Muscle of back (tissue), 3 donors: ENCODE measurements at regions not wholly inside any gene's neighbourhood (a gene's known extent, or its start where the extent isn't known, plus 50 kb on each side); places are given as distances from the start of the nearest gene placed in this dataset.

Source experiments
- DNase-seq, 3 donors: peaks; one replicate each; pipeline versions ENCODE4 v3.0.0 to v3.0.0-alpha.2; 2013

DNA sequence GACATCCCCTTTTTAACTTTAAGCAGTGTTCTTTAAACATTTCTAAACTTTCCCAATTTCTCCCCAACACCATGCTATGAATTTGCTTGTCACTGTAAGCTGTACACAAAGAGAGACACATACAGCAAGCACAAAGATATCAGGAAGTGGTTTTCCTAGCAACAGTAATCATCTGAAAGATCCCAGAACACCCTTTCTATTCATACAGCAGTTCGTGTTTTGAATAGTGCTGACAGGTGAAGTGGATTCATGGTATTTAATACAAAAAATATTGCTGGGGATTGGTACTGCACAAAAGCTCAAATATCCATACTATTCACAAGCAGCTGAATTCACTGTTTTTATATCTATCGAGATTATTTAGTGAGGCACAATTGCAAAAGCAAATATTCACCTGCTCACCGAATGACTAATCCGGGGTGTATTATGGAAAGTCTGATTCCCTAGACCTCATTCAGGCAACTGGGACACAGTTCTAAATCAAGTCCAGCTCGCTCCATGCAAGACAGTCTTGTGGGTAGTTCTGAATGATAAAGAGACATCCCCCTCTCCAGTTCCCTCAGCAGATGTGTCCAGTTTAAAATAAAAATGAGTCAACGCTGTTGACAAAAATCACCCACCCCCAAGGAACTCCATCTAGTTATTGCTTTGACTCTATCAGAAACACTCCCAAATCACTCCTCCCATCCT lies 107.1 kb upstream of the TSHZ2 start:
- DNase-seq, result peak in 1 of 3 donors; percentile 7

DNA sequence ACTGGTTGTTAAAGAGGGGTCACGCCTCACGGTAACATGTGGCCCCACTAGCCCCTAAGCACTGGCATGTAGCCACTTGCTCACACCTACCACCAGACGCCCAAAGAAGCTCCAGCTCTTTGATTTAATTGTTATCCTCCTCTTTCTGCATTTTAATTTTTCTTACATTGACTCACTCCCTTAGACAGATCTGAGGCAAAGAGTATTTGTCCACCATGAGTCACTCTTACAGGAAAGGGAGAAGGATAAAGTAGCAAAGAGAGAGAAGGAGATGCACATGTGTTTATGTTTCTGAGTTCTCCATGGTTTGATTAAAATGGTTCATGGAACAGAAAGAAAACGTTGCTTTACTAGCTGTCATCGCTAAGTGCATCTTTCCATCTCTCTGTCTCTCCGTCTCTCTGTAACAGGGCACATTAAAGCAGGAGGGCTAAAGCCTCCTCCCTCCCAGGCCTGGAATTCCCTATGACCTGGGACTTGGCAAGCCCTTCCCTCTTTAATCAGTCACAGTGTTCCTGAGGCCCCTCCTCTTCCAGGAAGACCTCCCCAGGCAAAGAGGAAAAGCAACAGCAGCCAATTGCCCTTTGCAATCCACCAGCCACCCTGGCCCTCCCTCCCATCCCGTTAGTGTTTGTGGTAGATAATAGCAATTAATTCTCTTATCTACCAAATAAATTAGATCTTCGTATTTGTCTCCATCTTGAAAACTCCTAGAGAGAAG lies 112.8 kb upstream of the TSHZ2 start:
- peak in 1 of 3 donors; percentile 52 for DNase-seq

DNA sequence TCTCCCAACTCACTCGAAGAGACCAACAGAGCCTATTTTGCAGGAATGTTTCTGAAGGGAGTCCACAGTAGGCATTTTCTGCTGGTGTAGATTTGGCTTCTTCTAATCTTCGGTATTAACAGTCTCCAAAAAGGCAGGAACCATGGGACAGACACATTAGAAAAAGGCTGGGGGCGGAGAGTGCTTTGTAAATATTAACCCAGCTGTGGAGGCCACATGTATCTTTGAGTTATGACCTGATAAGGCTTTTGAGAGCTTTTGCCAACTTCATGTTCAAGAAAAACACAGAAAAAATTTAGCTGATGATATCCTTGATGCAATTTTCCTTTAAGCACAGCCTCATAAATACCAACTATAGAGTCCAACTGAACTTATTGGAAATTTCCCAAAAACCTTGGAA lies 119.4 kb upstream of the TSHZ2 start:
- DNase-seq, result no peak

DNA sequence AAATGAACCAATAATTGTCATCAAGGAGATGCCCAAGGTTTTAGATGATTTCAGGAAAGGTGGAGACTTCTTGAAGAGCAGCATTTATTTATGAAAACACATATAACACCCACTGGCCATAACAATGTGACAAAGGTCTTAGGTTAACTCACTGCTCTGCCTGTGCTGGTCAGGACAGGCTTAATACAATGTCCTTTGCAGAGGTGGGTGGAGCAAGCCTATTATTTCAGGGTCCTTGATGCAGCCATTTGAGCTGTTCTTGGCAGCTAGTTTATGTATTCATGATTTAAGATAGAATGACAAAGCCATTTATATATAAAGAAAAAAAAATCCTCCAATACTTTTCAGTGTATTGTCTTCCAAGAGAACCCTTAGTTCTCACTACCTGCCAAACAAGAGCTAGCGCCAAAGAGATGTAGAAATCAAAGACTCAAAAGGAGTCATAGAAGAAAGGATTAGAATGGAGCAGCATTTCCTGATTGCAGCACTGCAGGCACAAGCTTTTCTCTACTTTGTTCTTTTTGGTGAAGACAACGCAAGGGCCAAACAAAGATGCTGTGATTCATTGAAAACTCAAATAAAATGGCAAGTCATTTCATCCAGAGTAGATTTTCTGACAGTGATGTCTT lies 124.3 kb upstream of the TSHZ2 start:
- no peak for DNase-seq

DNA sequence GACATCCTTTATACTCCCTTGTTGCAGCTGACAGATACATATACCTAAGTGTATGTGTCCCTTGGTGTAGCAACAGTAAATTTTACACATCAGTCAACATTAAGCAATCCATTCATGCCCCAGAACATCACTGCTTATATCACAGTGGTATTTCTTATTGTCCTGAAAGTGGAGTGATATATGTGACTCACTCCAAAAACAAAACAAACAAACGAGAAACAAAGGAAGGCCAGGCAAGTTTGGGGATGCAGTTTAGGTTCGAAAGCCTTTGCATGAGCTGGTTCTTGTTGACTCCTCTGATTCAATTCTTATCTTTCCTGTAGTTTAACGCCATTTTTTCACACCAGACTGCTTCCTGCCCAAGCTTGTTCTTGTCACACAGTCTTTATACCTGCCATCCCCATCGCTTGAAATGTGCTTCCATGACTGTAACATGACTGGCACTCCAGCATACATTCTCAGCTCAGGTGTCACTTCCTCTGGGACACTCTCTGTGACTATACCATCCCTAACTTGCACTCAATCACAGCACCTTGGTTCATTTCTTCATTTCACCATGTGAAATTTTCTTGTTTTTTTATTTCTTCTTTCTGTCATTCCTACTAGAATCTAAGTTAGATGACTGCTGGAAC lies 125.0 kb upstream of the TSHZ2 start:
- DNase-seq, result no peak

DNA sequence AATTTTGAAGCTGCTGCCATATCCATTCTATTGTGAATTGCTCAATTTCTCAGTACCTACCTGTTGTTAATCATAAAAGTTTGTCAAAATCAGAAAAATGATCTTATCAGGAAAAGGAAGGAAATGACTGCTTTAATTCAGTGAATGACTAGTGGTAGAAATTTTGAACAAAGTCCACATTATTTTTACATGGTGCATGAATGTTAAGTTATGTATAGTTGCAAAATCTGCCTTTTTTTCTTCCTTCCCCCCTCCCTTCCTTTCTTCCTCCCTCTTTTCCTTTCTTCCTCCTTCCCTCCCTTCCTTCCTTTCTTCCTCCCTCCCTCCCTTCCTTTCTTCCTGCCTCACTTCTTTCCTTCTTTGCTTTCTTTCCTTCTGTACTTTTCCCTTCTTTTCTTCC lies 127.1 kb upstream of the TSHZ2 start:
- no peak for DNase-seq

DNA sequence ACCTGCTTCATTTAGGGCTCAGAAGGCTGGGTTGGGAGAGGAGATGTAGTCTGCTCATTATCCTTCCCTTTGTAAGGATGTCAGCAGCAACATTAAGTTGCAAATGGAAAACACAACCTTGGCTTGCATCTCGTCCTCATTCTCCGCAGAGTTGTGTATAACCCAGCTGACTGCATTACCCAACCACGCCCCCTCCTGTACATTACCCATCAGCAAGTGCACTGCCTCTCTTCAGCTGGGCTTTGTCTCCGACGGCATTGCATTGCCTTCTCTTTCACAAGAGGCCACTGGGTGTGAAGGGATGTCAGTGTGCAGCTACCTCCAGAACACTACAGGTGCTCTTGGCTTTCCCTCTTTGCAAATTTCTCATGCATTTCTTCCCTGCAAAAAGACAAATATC lies 128.7 kb upstream of the TSHZ2 start:
- no peak for DNase-seq

DNA sequence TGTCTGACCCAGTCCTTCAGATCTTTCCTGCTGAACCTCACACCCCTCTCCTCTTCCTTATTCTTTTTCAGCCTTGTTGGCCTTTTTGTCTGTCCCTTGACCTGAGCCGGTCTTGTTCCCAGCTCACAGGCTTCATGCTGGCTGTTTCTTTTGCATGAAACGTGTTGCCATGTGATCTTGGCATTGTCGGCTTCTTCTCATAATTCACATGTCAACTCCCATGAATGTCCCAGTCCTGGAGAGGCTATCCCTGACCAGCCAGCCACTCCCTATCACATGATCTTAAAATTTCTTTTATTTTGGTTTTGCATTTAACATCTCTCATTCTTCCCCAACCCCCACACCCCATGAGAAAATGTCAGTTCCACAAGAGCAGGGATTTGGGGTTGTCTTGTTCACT lies 131.2 kb upstream of the TSHZ2 start:
- no peak for DNase-seq

DNA sequence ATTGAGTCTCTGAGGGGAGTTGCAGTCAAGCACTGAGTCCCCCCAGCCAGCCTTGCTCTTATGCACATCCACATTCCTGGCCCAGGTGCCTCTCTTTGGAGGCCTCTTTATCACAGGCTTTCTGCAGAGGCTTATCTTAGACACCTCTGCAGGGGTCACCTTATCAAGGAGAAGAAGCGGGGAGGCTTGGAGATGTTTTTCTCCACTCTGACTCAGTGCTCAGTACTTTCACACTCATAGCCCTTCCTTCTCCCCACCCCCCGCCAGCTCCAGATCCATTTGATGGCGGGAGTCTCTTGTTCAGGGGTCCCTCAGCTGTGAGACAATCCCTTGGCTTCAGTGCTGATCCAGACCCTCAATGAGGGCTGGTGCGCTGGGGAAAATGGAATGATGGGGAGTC lies 132.1 kb upstream of the TSHZ2 start:
- no peak for DNase-seq

DNA sequence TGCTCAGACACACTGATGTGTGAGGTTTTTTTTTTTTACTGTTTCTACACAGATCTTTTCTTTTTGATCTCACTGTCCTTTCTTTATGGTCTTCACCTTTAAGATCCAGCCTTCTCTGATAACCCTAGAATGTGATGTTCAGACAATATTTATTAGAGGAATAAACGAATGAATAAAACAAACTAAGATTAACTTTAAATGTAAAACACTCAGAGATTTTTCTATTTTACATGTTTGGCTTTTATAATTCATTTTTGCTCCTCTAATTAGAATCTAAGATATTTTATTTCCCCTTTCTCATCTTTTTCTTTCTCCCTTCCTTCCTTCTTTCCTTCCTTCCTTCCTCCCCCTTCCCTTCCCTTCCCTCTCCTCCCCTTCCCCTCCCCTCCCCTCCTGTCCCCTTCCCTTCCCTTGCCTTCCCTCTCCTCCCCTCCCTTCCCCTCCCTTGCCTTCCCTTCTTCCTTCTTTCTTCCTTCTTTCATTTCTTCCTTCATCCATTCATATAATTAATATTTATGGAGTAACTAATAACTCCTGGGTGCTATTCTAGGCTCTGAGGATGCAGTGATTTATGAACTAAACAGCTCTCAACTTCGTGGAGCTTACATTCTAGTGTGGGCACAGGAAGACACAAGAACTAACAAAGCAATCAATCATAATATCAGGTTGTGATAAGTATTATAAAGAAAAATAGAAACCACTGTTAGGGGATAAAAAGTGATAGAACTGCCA lies 133.5 kb upstream of the TSHZ2 start:
- DNase-seq, result no peak

DNA sequence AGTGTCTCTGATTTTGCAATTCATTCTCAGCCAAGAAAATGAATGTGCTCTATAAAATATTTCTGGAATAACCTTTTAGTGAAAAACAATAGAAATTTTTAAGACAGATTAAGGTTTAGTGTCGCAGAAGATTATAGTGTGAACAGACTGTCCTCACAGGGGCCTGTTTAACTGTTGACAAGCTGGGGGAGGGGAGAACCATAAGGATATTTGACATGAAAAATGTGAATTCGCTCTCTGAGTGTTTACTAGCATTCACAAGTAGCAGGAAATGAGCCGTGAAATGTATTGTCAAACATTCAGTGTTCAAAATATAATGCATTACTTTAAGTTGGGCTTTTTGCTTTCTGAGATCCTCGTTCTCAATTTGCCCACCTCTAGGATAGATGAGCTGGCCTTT lies 134.8 kb upstream of the TSHZ2 start:
- no peak for DNase-seq

DNA sequence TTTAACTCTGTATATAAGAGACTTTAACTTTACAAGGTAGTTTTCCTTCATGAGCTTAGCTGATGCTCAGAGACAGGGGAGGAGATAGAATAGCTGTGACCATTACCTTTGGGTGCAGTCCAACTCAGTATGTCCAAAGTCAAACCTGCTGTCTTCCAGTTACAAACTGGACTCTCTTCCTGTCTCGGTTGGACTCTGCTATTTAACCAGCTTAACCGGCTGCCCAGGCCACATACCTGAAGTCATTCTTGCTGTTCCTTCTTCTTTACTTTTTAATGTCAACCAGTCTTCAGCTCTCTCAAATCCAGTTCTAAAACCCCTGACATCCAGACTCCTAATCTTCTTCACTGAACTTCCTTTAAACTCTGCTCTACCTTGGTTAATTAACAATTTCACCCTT lies 138.3 kb upstream of the TSHZ2 start:
- DNase-seq, result no peak

DNA sequence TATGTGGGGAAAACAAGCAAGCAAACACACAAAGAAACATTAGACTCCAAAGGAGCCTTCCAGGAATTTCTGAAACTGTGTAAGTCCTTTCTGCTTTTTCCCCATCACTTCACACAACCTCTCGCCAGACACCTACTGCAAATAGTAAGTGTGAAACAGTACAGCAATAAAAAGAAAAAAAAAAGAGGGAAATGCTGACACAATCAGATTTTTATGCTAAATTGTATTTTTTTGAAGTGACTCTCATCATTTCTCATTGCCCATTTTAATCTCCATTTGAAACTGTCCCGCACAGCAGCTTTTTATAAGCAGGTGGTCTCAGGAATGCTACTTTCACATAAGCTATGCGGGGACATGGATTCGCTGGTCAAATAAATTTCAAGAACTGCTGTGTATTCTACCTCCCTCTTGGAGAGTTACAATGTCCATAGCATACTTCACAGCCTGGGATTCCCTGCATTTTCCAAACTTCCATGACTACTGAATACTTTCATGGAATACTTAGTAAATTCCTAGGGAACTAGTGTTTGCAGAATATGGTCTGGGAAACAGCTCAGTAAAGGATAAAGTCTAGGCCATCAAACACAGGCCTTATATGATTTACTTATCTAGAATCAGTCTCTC lies 139.9 kb upstream of the TSHZ2 start:
- DNase-seq, result no peak

DNA sequence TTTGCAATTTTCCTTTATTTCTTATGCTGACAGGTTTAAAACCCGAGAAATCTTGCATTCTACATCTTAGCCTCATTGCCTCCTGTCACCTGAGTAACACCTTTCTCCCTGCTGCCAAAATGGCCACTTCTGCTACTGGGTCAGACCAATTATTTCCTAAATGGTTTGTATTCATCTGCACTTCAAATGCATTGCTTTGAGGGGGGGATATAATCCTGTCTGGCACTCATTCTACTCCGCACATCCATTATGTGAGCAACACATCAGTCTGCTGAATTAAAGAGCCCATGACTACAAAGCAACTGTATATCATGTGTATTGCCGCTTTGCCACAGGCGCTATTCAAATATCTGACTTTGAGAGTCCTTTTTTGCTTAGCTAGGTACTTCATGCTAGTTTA lies 141.6 kb upstream of the TSHZ2 start:
- no peak for DNase-seq

DNA sequence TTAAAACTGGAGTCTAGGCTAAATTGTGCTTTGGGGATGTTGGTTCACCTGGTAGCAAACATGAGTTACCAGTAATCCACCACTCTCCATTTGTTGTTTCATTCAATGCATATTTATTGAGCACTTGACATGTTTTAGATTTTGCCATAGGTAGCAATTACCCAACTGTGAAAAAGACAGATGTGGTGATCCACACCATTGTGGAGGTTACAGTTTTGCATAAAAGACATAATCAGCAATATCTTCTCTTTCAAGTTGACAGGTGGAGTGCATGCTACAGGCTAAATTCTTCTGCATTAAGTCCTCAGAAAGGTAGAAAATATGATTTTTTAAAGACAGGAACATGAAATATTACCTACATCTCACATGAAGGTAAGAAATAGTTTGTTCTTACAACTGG lies 143.0 kb upstream of the TSHZ2 start:
- no peak for DNase-seq

DNA sequence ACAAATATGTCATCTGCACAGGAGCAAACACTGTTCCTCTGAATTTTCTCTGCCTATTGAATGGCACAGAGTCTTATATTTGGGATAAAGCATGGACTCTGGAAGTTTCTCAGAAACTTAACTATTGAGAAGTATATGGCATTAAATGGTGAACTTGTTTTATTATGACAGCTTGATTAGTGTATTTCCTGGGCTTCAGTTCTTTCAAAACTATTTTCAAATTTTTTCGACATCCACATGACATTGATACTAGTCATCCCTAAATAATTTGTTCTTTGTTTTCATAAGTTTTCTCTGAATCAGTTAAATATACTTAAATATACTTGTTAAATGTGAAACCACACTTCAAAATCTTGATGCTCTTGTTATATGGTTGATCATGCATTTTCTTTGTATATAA lies 144.0 kb upstream of the TSHZ2 start:
- DNase-seq, result peak in 1 of 3 donors; percentile 0

DNA sequence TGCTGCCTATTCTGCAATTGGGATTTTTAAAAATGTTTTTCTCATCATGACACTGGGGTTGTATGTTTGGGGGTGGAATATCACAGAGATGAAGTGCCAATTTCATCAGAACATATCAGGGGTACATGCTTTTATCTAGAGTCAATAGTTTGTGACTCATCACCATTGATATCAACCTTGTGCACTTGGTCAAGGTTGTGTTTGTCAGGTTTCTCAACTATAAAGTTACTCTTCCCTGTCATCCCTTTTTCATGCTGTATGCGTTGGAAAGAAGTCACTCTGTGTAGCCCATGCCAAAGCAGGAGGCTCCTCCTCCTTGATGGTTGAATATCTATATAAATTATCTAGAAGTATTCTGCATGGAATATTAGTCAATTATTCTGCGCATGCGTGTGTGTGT lies 145.4 kb upstream of the TSHZ2 start:
- no peak for DNase-seq

DNA sequence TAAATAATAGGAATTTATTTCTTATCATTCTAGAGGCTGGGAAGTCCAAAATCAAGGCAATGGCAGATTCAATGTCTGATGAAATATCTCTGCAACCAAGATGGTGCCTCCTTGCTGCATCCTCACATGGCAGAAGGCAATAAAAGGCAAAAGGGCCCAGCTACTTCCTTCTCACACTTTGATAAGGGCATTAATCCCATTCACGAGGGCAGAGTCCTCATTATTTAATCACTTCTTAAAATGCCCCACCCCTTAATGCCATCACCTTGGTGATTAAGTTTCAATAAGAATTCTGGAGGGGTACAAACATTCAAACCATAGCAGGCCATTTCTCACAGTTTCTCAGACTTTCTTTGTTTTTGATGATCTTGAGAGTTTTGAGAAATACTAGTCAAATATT lies 145.8 kb upstream of the TSHZ2 start:
- no peak for DNase-seq

DNA sequence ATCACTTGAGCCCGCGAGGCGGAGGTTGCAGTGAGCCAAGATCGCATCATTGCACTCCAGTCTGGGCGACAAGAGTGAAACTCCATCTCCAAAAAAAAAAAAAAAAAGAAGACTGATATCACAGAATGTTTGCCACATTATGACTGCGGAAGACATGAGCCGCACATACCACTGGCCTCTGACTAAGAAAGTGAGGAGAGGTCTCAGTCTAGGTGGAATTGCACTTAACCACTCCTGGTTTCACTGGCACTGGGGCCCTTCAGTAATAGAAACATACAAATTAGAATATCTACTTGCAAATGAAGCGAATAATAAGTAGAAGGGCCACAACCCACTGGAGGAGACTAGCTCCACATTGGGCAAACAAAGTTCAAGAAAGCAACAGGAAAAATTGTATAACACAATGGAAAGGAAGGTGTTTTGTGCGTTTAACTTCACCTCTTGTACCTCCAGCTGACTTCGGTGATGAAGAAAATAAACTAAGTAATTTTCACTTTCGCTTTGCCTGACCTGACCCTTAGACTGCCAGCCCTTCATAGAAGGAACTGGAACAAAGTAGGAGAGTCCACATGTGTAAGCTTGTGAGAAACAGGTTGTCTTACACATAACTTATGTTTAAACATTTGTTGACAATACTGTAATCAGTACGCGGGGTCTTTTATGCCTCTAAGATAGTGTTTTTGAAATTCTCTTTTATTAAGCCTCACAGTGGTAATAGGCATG lies 147.5 kb upstream of the TSHZ2 start:
- DNase-seq, result no peak

DNA sequence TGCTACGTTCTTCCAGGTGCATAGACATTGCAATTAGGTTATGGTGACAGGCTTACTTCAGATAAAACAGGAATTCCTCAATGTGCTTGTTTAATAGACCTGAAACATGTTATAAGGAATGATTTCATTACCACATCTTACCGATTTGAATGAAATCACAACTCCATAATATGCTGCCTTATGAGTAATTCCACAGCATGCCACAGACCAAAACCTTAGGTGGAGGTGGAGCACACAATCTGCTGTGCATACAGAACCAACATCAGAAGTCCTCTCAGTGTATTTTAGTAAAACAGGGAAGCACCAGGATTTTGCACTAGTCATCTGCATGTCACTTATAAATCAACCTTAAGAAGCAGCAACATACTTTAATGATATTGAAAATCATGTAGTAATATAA lies 148.9 kb upstream of the TSHZ2 start:
- DNase-seq, result no peak
